ENCODE measurements at regions not wholly inside any gene's neighbourhood (a gene's known extent, or its start where the extent isn't known, plus 50 kb on each side); places are given as distances from the start of the nearest gene placed in this dataset.

DNA sequence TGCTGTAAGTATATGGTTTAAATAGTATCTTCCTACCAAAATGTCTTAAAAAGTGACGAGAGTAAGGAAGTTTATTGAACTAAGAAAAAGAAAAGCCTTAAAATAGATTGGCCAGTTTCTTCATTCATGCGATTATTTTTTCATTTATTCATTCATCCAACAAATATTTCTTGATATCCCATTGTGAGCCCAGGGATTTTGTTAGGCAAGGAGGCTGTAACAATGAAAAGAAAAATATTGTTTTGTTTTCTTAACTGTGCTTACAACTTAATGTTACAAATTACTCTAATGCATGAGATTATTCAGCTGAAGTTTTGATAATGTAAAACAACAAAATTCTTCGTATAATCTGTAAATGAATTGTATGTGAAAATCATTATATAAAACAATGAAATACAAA, 882.0 kb downstream of the LTN1 start:
- no peak for TF ChIP-seq EZH2 (IDR thresholded peaks at IDR 0.05; ENCODE audit: borderline replicate concordance, low read depth, low read length, poor library complexity, severe bottlenecking)
- TF ChIP-seq, protein P1, sequence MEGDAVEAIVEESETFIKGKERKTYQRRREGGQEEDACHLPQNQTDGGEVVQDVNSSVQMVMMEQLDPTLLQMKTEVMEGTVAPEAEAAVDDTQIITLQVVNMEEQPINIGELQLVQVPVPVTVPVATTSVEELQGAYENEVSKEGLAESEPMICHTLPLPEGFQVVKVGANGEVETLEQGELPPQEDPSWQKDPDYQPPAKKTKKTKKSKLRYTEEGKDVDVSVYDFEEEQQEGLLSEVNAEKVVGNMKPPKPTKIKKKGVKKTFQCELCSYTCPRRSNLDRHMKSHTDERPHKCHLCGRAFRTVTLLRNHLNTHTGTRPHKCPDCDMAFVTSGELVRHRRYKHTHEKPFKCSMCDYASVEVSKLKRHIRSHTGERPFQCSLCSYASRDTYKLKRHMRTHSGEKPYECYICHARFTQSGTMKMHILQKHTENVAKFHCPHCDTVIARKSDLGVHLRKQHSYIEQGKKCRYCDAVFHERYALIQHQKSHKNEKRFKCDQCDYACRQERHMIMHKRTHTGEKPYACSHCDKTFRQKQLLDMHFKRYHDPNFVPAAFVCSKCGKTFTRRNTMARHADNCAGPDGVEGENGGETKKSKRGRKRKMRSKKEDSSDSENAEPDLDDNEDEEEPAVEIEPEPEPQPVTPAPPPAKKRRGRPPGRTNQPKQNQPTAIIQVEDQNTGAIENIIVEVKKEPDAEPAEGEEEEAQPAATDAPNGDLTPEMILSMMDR (conservative IDR thresholded peaks at IDR 0.05; ENCODE audit: low read depth, low read length), result no peak

Measured in A673 (cell line).